Activated naive CD4-positive, alpha-beta T cell treated with anti-CD3 and anti-CD28 coated beads, Interleukin-2, amount 50 U/mL, for 72 hours (primary cell): ENCODE measurements at regions not wholly inside any gene's neighbourhood (a gene's known extent, or its start where the extent isn't known, plus 50 kb on each side); places are given as distances from the start of the nearest gene placed in this dataset.

Experiments used
- ATAC-seq, 2 donors: fragments of 150-1000 bp; cut with Tn5 transposase; 2 replicates each; pipeline ENCODE4 v1.10.0; 2021; ENCODE audit warnings: mild to moderate bottlenecking in 2 of 2, moderate library complexity in 2 of 2
- DNase-seq, 2 donors: peaks; one replicate each; pipeline ENCODE4 v3.0.0; 2021 to 2022; ENCODE audit warnings: low spot score in 2 of 2
- H3K27ac Mint-ChIP-seq, 2 donors: one replicate each; pipeline ENCODE4 v1.8.0; 2022; ENCODE audit warnings: mild to moderate bottlenecking in 2 of 2, mixed read lengths in 2 of 2
- H3K36me3 Mint-ChIP-seq, 2 donors: one replicate each; pipeline ENCODE4 v1.8.0; 2022; ENCODE audit warnings: mixed read lengths in 2 of 2
- H3K9me3 Mint-ChIP-seq, 2 donors: one replicate each; pipeline ENCODE4 v1.8.0; 2022; ENCODE audit warnings: mixed read lengths in 2 of 2

- no peak for ATAC-seq
- Mint-ChIP-seq H3K27ac (no peak overlapping the region), H3K9me3 (no peaks in the 10 kb centered on the region), H3K36me3 (no peaks in the 10 kb centered on the region)
- DNase-seq = no peak
These were observed 126.7 kb upstream of the SORBS2 start for GRCh38 chr4:185938654-185939053.

GRCh38 chr4:185941461-185941860, 127.5 kb upstream of the TLR3 start:
- Mint-ChIP-seq H3K9me3 (no peaks in the 10 kb centered on the region), H3K27ac (no peak overlapping the region), H3K36me3 (no peaks in the 10 kb centered on the region)
- DNase-seq = no peak
- no peak for ATAC-seq

GRCh38 chr4:185945252-185945651, 123.7 kb upstream of the TLR3 start:
- H3K9me3 Mint-ChIP-seq = no peaks in the 10 kb centered on the region
- DNase-seq (no peak), ATAC-seq (no peak)
- no peaks in the 10 kb centered on the region for H3K36me3 Mint-ChIP-seq
- H3K27ac Mint-ChIP-seq = no peak overlapping the region

GRCh38 chr4:185945906-185946305, 123.0 kb upstream of the TLR3 start:
- ATAC-seq = no peak
- no peaks in the 10 kb centered on the region for H3K36me3 Mint-ChIP-seq
- DNase-seq = no peak
- no peak overlapping the region for H3K27ac Mint-ChIP-seq
- H3K9me3 Mint-ChIP-seq = no peaks in the 10 kb centered on the region

GRCh38 chr4:185950891-185951290, 118.1 kb upstream of the TLR3 start:
- Mint-ChIP-seq H3K27ac (no peak overlapping the region), H3K9me3 (no peaks in the 10 kb centered on the region), H3K36me3 (no peaks in the 10 kb centered on the region)
- ATAC-seq = no peak
- no peak for DNase-seq

- no peak overlapping the region for H3K27ac Mint-ChIP-seq
- no peaks in the 10 kb centered on the region for H3K36me3 Mint-ChIP-seq
- ATAC-seq = no peak
- no peak for DNase-seq
- no peaks in the 10 kb centered on the region for H3K9me3 Mint-ChIP-seq
These were observed 113.7 kb upstream of the TLR3 start for GRCh38 chr4:185955151-185955770.

GRCh38 chr4:185955826-185956543, 113.0 kb upstream of the TLR3 start:
- H3K36me3 Mint-ChIP-seq = no peaks in the 10 kb centered on the region
- H3K27ac Mint-ChIP-seq = no peak overlapping the region
- no peak for DNase-seq
- ATAC-seq = no peak
- no peaks in the 10 kb centered on the region for H3K9me3 Mint-ChIP-seq

- Mint-ChIP-seq H3K9me3 (no peaks in the 10 kb centered on the region), H3K27ac (no peak overlapping the region), H3K36me3 (no peaks in the 10 kb centered on the region)
- no peak for ATAC-seq
- DNase-seq = no peak
These were observed 112.4 kb upstream of the TLR3 start for GRCh38 chr4:185956544-185956940.

- no peak overlapping the region for H3K27ac Mint-ChIP-seq
- DNase-seq (no peak), ATAC-seq (no peak)
- H3K9me3 Mint-ChIP-seq = no peaks in the 10 kb centered on the region
- no peaks in the 10 kb centered on the region for H3K36me3 Mint-ChIP-seq
These were observed 110.7 kb upstream of the TLR3 start for GRCh38 chr4:185958094-185958747.

- ATAC-seq (no peak), DNase-seq (no peak)
- Mint-ChIP-seq H3K27ac (peak overlapping the region in 1 of 2 donors; percentile 16), H3K36me3 (no peaks in the 10 kb centered on the region), H3K9me3 (no peaks in the 10 kb centered on the region)
These were observed 103.3 kb upstream of the TLR3 start for GRCh38 chr4:185965426-185966384.

- no peaks in the 10 kb centered on the region for H3K9me3 Mint-ChIP-seq
- no peak overlapping the region for H3K27ac Mint-ChIP-seq
- DNase-seq (no peak), ATAC-seq (no peak)
- no peaks in the 10 kb centered on the region for H3K36me3 Mint-ChIP-seq
These were observed 102.4 kb upstream of the TLR3 start for GRCh38 chr4:185966549-185966948.

- DNase-seq = no peak
- Mint-ChIP-seq H3K27ac (no peak overlapping the region), H3K36me3 (no peaks in the 10 kb centered on the region), H3K9me3 (no peaks in the 10 kb centered on the region)
- no peak for ATAC-seq
These were observed 101.8 kb upstream of the TLR3 start for GRCh38 chr4:185966997-185967775.

- Mint-ChIP-seq H3K36me3 (no peaks in the 10 kb centered on the region), H3K27ac (no peak overlapping the region), H3K9me3 (no peaks in the 10 kb centered on the region)
- no peak for ATAC-seq
- DNase-seq = no peak
These were observed 99.3 kb upstream of the TLR3 start for GRCh38 chr4:185969657-185970056.

- Mint-ChIP-seq H3K27ac (no peak overlapping the region), H3K36me3 (peaks cover 5 to 10% of the 10 kb centered on the region in 2 donors), H3K9me3 (peaks cover 6 to 14% of the 10 kb centered on the region in 2 donors)
- DNase-seq = no peak
- ATAC-seq = no peak
These were observed 80.9 kb upstream of the TLR3 start for GRCh38 chr4:185987961-185988627.

GRCh38 chr4:185991770-185992169, 77.2 kb upstream of the TLR3 start:
- Mint-ChIP-seq H3K9me3 (peaks cover 0 to 3% of the 10 kb centered on the region in 2 donors), H3K27ac (no peak overlapping the region), H3K36me3 (peaks cover 0 to 1% of the 10 kb centered on the region in 2 donors)
- no peak for DNase-seq
- ATAC-seq = no peak

- Mint-ChIP-seq H3K27ac (no peak overlapping the region), H3K9me3 (peaks cover 0 to 3% of the 10 kb centered on the region in 2 donors), H3K36me3 (no peaks in the 10 kb centered on the region)
- ATAC-seq = no peak
- DNase-seq = no peak
These were observed 76.4 kb upstream of the TLR3 start for GRCh38 chr4:185992585-185992984.
